ENCODE measurements at regions not wholly inside any gene's neighbourhood (a gene's known extent, or its start where the extent isn't known, plus 50 kb on each side); places are given as distances from the start of the nearest gene placed in this dataset.

GRCh38 chr2:3122525-3122924, 255.1 kb downstream of the EIPR1 start:
- H3K4me2 ChIP-seq (ENCODE audit: low read length): no peak overlapping the region
- H3K4me1 ChIP-seq (ENCODE audit: low read length): no peaks in the 10 kb centered on the region
- no peaks in the 10 kb centered on the region for H3K79me2 ChIP-seq (ENCODE audit: low read length)
- no peak overlapping the region for H3K9ac ChIP-seq (ENCODE audit: low read length)
- TF ChIP-seq, protein P1, sequence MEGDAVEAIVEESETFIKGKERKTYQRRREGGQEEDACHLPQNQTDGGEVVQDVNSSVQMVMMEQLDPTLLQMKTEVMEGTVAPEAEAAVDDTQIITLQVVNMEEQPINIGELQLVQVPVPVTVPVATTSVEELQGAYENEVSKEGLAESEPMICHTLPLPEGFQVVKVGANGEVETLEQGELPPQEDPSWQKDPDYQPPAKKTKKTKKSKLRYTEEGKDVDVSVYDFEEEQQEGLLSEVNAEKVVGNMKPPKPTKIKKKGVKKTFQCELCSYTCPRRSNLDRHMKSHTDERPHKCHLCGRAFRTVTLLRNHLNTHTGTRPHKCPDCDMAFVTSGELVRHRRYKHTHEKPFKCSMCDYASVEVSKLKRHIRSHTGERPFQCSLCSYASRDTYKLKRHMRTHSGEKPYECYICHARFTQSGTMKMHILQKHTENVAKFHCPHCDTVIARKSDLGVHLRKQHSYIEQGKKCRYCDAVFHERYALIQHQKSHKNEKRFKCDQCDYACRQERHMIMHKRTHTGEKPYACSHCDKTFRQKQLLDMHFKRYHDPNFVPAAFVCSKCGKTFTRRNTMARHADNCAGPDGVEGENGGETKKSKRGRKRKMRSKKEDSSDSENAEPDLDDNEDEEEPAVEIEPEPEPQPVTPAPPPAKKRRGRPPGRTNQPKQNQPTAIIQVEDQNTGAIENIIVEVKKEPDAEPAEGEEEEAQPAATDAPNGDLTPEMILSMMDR (IDR thresholded peaks at IDR 0.05; ENCODE audit: low read depth, low read length): no peak
- TF ChIP-seq EZH2phosphoT487 (IDR thresholded peaks at IDR 0.05; ENCODE audit: low read depth): no peak
- H3K36me3 ChIP-seq (replicated peaks; ENCODE audit: low read depth, low read length): no peaks in the 10 kb centered on the region
- no peaks in the 10 kb centered on the region for H4K20me1 ChIP-seq (ENCODE audit: insufficient read depth, low read length)
- H3K27ac ChIP-seq (ENCODE audit: low read length): no peak overlapping the region
- no peaks in the 10 kb centered on the region for H3K9me3 ChIP-seq (ENCODE audit: insufficient read depth, low read length)
- 0 out of 2 replicates have a peak, but pooled peaks cover 5% of the 10 kb centered on the region for H3K27me3 ChIP-seq (ENCODE audit: low read depth, low read length)
- no peak overlapping the region for H2AFZ ChIP-seq (ENCODE audit: low read depth, low read length)
- H3K4me3 ChIP-seq (ENCODE audit: low read length): no peak overlapping the region

- Histone ChIP-seq H3K4me3 (ENCODE audit: low read length) (no peak overlapping the region), H3K9ac (ENCODE audit: low read length) (no peak overlapping the region), H3K27ac (ENCODE audit: low read length) (no peak overlapping the region), H4K20me1 (ENCODE audit: insufficient read depth, low read length) (no peaks in the 10 kb centered on the region), H3K4me1 (ENCODE audit: low read length) (no peaks in the 10 kb centered on the region), H3K36me3 (replicated peaks; ENCODE audit: low read depth, low read length) (no peaks in the 10 kb centered on the region), H3K79me2 (ENCODE audit: low read length) (no peaks in the 10 kb centered on the region), H3K27me3 (ENCODE audit: low read depth, low read length) (0 out of 2 replicates have a peak, but pooled peaks cover 5% of the 10 kb centered on the region), H2AFZ (ENCODE audit: low read depth, low read length) (no peak overlapping the region), H3K4me2 (ENCODE audit: low read length) (no peak overlapping the region), H3K9me3 (ENCODE audit: insufficient read depth, low read length) (no peaks in the 10 kb centered on the region)
- TF ChIP-seq, protein P1 (IDR thresholded peaks at IDR 0.05; ENCODE audit: low read depth, low read length): no peak
- TF ChIP-seq EZH2phosphoT487 (IDR thresholded peaks at IDR 0.05; ENCODE audit: low read depth): no peak
Observed at GRCh38 chr2:3121601-3122000, 256.0 kb downstream of the EIPR1 start.

DNA sequence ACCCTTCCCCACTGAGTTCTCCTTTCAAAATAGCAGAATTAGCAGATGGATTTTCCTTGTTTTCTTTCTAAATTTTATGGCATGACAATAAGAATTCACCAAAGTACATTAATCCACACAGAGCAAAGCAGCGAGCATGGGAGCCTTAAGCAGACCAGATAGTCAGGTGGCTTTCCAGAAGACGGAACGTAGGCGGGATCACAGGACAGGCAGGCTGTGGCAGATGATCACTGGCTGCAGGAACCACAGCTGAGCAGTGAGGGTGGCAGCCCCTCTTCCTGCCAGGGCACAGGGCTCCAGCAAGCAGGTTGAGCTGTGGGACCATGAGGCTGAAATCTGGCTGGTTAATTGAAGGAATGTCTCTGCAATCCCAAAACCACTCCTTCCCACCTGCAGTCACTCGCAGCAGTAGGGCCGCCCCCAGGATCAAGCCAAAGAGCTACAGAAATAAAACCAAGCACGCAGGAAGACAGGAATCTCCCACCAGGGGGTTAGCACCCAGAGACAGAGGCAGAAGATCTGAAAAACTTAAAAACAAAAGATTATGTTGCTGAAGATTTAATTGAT, 259.9 kb downstream of the EIPR1 start:
- Histone ChIP-seq H3K4me1 (ENCODE audit: low read length) (no peaks in the 10 kb centered on the region), H3K27me3 (ENCODE audit: low read depth, low read length) (0 out of 2 replicates have a peak, but pooled peaks cover 5% of the 10 kb centered on the region), H3K9ac (ENCODE audit: low read length) (no peak overlapping the region), H3K9me3 (ENCODE audit: insufficient read depth, low read length) (no peaks in the 10 kb centered on the region), H3K36me3 (replicated peaks; ENCODE audit: low read depth, low read length) (no peaks in the 10 kb centered on the region), H3K79me2 (ENCODE audit: low read length) (no peaks in the 10 kb centered on the region), H4K20me1 (ENCODE audit: insufficient read depth, low read length) (no peaks in the 10 kb centered on the region), H3K27ac (ENCODE audit: low read length) (no peak overlapping the region), H2AFZ (ENCODE audit: low read depth, low read length) (no peak overlapping the region), H3K4me2 (ENCODE audit: low read length) (no peak overlapping the region), H3K4me3 (ENCODE audit: low read length) (no peak overlapping the region)
- no peak for TF ChIP-seq EZH2phosphoT487 (IDR thresholded peaks at IDR 0.05; ENCODE audit: low read depth)
- TF ChIP-seq, protein P1 (IDR thresholded peaks at IDR 0.05; ENCODE audit: low read depth, low read length): no peak

DNA sequence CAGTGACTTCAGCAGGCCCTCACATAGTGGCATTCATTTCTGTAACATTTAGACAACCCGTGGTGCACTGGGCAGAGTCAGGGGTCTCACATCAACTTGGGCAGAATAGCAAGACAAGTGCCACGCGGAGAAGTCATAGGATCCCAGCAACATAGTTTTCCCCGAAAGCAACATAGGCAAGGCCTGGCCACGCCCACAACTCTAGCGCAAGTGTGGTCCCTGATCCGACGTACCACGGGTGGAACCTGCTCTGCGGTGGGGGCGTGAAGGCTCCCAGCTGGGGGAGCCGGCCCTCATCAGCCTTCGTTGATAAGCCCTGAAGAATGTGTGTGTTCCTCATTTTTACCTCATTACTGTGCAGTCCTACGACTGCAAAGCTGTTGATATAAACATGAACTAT, 261.2 kb downstream of the EIPR1 start:
- Histone ChIP-seq H3K4me2 (ENCODE audit: low read length) (no peak overlapping the region), H3K4me1 (ENCODE audit: low read length) (no peaks in the 10 kb centered on the region), H3K36me3 (replicated peaks; ENCODE audit: low read depth, low read length) (no peaks in the 10 kb centered on the region), H3K79me2 (ENCODE audit: low read length) (no peaks in the 10 kb centered on the region), H3K27ac (ENCODE audit: low read length) (no peak overlapping the region), H3K4me3 (ENCODE audit: low read length) (no peak overlapping the region), H4K20me1 (ENCODE audit: insufficient read depth, low read length) (no peaks in the 10 kb centered on the region), H2AFZ (ENCODE audit: low read depth, low read length) (no peak overlapping the region), H3K9me3 (ENCODE audit: insufficient read depth, low read length) (no peaks in the 10 kb centered on the region), H3K9ac (ENCODE audit: low read length) (no peak overlapping the region), H3K27me3 (ENCODE audit: low read depth, low read length) (no peaks in the 10 kb centered on the region)
- TF ChIP-seq EZH2phosphoT487 (IDR thresholded peaks at IDR 0.05; ENCODE audit: low read depth): no peak
- TF ChIP-seq, protein P1 (IDR thresholded peaks at IDR 0.05; ENCODE audit: low read depth, low read length): no peak
